ENCODE measurements at regions not wholly inside any gene's neighbourhood (a gene's known extent, or its start where the extent isn't known, plus 50 kb on each side); places are given as distances from the start of the nearest gene placed in this dataset.

DNA sequence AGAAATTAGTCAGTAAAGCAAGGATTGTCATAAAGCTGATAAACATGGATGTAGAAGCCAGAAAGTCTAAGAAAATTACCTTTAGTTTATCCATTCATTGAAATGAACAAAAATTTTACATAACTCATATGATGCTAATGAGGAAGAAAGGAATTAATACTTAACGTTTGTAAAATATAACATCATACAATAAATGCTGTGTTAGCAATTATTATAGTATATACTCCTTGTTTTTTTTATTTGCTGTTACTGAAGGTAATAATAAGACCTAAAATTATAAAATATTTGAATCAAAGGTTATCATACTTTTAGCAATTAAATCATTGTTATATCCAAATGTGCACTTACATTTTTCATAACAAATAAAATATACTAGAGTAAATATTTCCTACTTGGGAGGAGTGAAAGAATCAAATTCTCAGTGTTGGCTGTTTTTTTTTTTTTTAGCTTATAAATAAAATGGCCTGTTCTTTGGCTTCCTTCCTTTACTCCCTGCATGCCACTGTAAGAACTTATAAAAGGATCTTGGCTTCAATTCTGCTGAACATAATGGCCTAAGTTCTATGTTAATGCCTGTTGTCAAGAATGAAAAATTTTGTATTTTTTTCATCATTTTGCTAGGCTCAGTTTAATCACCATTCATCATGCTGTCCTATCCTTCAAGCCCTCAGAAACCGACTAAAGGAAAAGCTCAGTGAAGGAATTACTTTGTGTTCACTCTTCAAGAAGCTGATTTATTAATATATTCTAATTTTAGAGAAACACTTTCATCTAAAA is 167.4 kb upstream of the SLITRK1 start:
- TF ChIP-seq, protein P1, sequence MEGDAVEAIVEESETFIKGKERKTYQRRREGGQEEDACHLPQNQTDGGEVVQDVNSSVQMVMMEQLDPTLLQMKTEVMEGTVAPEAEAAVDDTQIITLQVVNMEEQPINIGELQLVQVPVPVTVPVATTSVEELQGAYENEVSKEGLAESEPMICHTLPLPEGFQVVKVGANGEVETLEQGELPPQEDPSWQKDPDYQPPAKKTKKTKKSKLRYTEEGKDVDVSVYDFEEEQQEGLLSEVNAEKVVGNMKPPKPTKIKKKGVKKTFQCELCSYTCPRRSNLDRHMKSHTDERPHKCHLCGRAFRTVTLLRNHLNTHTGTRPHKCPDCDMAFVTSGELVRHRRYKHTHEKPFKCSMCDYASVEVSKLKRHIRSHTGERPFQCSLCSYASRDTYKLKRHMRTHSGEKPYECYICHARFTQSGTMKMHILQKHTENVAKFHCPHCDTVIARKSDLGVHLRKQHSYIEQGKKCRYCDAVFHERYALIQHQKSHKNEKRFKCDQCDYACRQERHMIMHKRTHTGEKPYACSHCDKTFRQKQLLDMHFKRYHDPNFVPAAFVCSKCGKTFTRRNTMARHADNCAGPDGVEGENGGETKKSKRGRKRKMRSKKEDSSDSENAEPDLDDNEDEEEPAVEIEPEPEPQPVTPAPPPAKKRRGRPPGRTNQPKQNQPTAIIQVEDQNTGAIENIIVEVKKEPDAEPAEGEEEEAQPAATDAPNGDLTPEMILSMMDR (IDR thresholded peaks at IDR 0.05; ENCODE audit: low read depth, low read length), result no peak

DNA sequence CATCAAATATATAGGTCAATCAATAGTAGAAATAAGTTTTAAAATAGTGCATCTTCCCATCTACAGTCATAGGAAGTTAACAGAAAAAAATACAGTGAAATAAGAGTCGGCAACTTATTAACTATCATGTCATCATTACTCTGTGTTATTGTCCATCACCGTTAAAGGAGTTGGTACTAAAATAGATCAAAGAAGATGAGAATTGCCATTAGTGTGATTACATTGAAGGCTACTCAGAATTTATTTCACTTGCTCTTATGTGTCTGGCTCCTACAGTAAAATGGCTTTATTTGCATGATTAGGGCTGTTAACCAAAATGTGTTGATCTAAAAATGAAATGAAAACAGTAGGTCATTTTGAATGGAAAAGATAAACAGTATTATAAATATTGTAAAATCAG is 162.5 kb upstream of the SLITRK1 start:
- H3K4me3 ChIP-seq (ENCODE audit: low read depth, low read length), result no peak overlapping the region
- TF ChIP-seq, protein P1 (IDR thresholded peaks at IDR 0.05; ENCODE audit: low read depth, low read length), result no peak

More for the DNA sequence above, 167.4 kb upstream of the SLITRK1 start:
- no peak overlapping the region for H3K4me3 ChIP-seq (ENCODE audit: low read depth, low read length)

DNA sequence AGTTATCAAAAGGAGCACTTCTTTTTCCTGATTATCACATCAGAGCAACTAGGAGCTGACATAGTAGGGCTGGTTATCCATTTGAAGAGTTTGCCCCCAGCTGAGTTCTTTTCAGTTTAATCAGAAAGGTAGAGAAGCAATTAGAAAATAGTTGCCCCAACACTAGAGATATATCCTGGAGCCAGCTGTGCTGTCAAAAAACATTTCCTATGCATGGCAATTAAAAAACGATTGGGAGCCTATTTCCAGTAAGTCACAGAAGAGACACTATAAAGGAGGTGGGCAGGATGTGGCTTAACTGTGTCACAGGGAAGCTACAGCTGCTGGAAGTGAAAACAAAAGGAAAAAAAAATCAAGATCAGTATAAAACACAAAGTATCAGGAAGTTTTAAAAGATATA is 155.7 kb upstream of the SLITRK1 start:
- no peak overlapping the region for H3K4me3 ChIP-seq (ENCODE audit: low read depth, low read length)
- TF ChIP-seq, protein P1 (IDR thresholded peaks at IDR 0.05; ENCODE audit: low read depth, low read length), result no peak

DNA sequence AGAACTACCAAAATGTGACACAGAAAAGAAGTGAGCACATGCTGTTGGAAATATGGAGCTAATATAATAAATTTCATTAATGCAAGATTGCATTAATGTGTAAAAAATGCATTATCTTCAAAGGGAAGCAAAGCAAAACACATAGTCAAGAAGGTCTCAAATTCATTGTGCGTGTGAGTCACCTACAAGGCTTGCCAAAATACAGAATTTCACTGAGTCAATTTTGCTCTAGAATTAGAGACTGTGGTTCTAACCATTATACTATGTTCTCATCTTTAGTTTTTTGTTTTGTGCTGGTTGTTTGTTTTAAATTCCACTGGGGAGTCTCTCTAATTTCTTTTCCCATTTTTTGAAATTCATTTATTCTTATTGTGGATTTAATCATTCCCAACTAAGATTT is 149.8 kb upstream of the SLITRK1 start:
- H3K4me3 ChIP-seq (ENCODE audit: low read depth, low read length), result no peak overlapping the region
- TF ChIP-seq, protein P1 (IDR thresholded peaks at IDR 0.05; ENCODE audit: low read depth, low read length), result no peak

DNA sequence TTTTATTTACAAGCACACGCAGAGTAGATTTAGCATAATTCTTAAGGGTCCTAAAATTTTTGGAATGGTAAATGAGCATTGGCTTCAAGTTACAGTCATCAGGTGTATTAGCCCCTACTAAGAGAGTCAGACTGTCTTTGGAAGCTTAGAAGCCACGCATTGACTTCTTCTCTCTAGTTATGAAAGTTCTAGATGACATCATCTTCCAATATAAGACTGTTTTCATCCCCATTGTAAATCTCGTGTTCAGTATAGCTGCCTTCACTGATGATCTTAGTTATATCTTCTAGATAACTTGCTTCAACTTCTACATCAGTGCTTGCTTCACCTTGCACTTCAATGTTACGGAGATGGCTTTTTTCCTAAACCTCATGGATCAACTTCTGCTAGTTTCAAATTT is 148.8 kb upstream of the SLITRK1 start:
- no peak overlapping the region for H3K4me3 ChIP-seq (ENCODE audit: low read depth, low read length)
- TF ChIP-seq, protein P1 (IDR thresholded peaks at IDR 0.05; ENCODE audit: low read depth, low read length), result no peak

DNA sequence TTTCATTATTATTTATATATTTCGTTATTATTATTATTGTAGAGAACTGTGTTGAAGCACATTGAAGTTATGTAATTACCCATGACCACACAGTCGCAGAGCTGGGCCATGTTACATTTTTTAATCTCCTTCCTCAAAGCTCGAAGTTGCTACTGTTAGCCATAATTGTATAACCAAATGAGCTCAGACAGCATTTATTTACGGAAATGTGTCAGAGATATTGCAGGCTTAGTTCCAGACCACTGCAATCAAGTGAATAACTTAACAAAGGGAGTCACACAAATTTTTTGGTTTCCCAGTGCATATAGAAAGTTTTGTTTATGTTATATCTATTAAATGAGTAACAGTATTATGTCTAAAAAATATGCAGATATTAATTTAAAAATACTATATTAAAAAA is 147.1 kb upstream of the SLITRK1 start:
- H3K4me3 ChIP-seq (ENCODE audit: low read depth, low read length), result no peak overlapping the region
- TF ChIP-seq, protein P1 (IDR thresholded peaks at IDR 0.05; ENCODE audit: low read depth, low read length), result no peak

DNA sequence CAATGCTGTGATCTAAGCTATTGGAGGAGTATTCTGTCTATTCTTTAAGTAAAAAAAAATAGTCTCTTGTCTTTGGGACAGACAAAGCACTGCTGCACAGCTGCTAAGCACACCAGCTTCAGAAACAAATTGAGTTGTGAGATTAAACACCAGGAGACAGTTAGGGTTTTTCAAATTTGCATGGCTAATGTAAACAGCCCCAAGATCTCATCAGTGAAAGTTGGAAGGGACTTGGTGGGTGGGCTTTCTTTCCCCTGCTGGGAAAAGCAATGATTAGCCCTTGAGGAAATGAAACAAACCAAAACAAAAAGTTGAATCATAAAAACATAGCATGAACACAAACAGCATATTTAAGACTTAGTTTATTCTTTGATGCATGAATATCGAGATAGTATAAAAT is 143.6 kb upstream of the SLITRK1 start:
- TF ChIP-seq, protein P1 (IDR thresholded peaks at IDR 0.05; ENCODE audit: low read depth, low read length), result no peak

More for the DNA sequence above, 143.6 kb upstream of the SLITRK1 start:
- no peak overlapping the region for H3K4me3 ChIP-seq (ENCODE audit: low read depth, low read length)
